Psoas muscle (tissue), 7 donors: ENCODE measurements at regions not wholly inside any gene's neighbourhood (a gene's known extent, or its start where the extent isn't known, plus 50 kb on each side); places are given as distances from the start of the nearest gene placed in this dataset.

Source experiments
- ATAC-seq, 4 donors: fragments of 200-7000 bp; cut with Tn5 transposase; one replicate each; pipeline ENCODE4 v1.9.1; 2020; ENCODE audit warnings: moderate library complexity in 3 of 4, mild to moderate bottlenecking in 2 of 4
- DNase-seq, 2 donors: peaks; one replicate each; pipeline ENCODE4 v3.0.0-alpha.2; 2020
- H3K27ac ChIP-seq: fragments of 200-600 bp; one replicate; pipeline ENCODE4 v1.8.0; 2022
- H3K27me3 ChIP-seq, 3 donors: fragments of 200-600 bp in 1 of 3; one replicate each; pipeline versions ENCODE4 v1.6.1 to v1.8.0; 2013 to 2022; ENCODE audit warnings: low read length in 2 of 3, mild to moderate bottlenecking in 2 of 3, moderate library complexity in 1 of 3; ENCODE audit not compliant: insufficient read depth in 3 of 3
- H3K36me3 ChIP-seq, 2 donors: fragments of 200-600 bp in 1 of 2; one replicate each; pipeline versions ENCODE4 v1.6.1 to v1.8.0; 2013 to 2022; ENCODE audit warnings: low read depth in 1 of 2, mild to moderate bottlenecking in 1 of 2, moderate library complexity in 1 of 2; ENCODE audit not compliant: insufficient read depth in 1 of 2
- H3K4me1 ChIP-seq: fragments of 200-600 bp; one replicate; pipeline ENCODE4 v1.8.0; 2022
- H3K4me3 ChIP-seq: fragments of 200-600 bp; one replicate; pipeline ENCODE4 v1.8.0; 2022; ENCODE audit warnings: mild to moderate bottlenecking
- H3K9me3 ChIP-seq: fragments of 200-600 bp; one replicate; pipeline ENCODE4 v1.8.0; 2022
- WGBS, 3 donors: extraction: QIAGEN DNeasy Blood & Tissue Kit; methylation state at CpG; one replicate each; pipeline versions ENCODE4 v1.1.6 to v1.1.7; 2013; 5-methylcytosine and 5-hydroxymethylcytosine counted together
- intact Hi-C, 2 donors: fragments of 100-400 bp; cut with DNase I; formaldehyde crosslinking; loops; one replicate each; pipeline versions ENCODE4 v1.11.0 to v1.14.2; 2022
- TF ChIP-seq, protein P1 (sequence below): fragments of 200-600 bp; IDR thresholded peaks from one replicate; pipeline ENCODE4 v1.8.0; 2022; ENCODE audit warnings: antibody characterized with exemption
- donor health status: healthy with polysubstance abuse.
- donor health status: DM: no; HTN: no; CAD: no; lungs with moderate emphysema.
- donor health status: Bipolar disorder and iron deficiency.
- donor health status: healthy.
- donor health status: DM: yes; HTN: yes; CAD: no.
- donor health status: DM: no; HTN: no; CAD: no.
- donor health status: DM: yes; HTN: yes; CAD: no.

DNA sequence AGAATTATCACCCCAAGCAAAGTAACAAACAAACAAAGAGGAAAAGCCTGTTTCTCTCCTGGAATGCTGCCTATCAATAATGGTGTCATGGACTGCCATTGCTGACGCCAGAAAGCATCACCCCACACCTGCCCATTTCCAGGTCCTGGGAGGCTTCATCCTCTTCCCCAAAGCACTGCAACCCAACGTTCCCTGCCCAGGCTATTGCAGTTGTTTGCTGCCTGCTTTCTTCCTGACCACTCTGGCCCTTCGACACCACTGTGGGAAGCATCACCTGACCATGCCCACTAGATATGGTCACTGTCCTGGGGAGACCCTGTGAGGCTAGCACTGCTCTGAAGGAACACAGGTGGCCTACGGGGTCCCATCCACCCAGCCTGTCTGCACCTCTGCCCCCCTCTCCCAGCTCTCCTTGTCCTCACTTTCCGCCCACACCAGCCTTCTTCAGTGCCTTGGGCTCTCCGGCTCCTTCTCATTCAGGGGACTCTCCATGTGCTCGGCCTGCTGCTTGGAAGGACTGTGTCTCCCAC, 439.6 kb downstream of the GLRX3 start:
- ATAC-seq (no peak), DNase-seq (no peak)
- Histone ChIP-seq H3K4me3 (no peak overlapping the region), H3K36me3 (no peaks in the 10 kb centered on the region), H3K9me3 (no peaks in the 10 kb centered on the region), H3K27me3 (peaks cover 0 to 5% (median 0%) of the 10 kb centered on the region in 3 donors), H3K27ac (no peak overlapping the region), H3K4me1 (no peaks in the 10 kb centered on the region)
- TF ChIP-seq, protein P1, sequence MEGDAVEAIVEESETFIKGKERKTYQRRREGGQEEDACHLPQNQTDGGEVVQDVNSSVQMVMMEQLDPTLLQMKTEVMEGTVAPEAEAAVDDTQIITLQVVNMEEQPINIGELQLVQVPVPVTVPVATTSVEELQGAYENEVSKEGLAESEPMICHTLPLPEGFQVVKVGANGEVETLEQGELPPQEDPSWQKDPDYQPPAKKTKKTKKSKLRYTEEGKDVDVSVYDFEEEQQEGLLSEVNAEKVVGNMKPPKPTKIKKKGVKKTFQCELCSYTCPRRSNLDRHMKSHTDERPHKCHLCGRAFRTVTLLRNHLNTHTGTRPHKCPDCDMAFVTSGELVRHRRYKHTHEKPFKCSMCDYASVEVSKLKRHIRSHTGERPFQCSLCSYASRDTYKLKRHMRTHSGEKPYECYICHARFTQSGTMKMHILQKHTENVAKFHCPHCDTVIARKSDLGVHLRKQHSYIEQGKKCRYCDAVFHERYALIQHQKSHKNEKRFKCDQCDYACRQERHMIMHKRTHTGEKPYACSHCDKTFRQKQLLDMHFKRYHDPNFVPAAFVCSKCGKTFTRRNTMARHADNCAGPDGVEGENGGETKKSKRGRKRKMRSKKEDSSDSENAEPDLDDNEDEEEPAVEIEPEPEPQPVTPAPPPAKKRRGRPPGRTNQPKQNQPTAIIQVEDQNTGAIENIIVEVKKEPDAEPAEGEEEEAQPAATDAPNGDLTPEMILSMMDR = no peak
- WGBS, 3 donors = 68 to 86% (median 79%) methylated on average over 7 of the region's 7 CpGs
- intact Hi-C loops = no loop called here

DNA sequence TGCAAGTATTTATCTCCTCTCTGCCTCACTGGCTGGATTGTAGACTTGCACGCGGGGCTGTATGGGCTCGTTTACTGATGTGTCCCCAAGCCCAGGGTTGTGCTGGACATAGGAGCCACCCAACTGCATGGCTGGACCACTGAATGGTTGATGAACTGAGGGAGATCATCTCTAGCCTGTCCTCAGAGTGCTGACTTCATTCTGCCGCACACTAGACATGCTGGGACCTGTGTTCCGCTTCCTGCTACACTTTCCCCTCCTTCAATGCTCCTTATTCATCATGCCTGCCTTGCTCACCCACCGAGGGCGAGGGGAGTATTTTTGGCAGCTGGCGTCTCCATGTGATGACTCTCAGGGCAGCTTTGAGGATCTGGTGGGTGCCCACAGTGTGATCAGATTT, 440.2 kb downstream of the GLRX3 start:
- ATAC-seq (no peak), DNase-seq (no peak)
- Histone ChIP-seq H3K27me3 (peaks cover 0 to 5% (median 0%) of the 10 kb centered on the region in 3 donors), H3K36me3 (no peaks in the 10 kb centered on the region), H3K27ac (no peak overlapping the region), H3K4me1 (no peaks in the 10 kb centered on the region), H3K9me3 (no peaks in the 10 kb centered on the region), H3K4me3 (no peak overlapping the region)
- WGBS, 3 donors = 59 to 71% (median 63%) methylated on average over 8 of the region's 8 CpGs
- intact Hi-C loops = no loop called here
- TF ChIP-seq, protein P1 = no peak

DNA sequence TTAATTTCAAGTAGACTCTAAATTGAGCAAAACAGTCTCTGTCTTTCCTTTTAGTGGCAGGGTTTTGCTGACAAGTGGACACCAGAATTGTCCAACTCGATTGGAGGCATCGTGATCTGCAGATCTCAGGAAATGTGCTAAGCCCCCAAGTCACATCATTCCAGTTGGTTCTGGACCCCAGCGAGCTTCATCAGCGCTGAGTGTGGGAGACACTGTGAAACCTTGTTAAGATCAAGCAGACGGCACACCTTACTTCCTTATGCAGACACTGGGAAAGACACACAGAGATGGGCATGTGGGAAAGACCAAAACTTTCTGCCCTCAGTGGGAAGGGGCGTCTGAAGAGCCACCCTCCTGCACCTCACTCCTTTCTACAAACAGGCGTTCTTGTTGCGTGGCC, 440.8 kb downstream of the GLRX3 start:
- no peak for ATAC-seq
- Histone ChIP-seq H3K4me3 (no peak overlapping the region), H3K27me3 (peaks cover 0 to 5% (median 0%) of the 10 kb centered on the region in 3 donors), H3K4me1 (no peaks in the 10 kb centered on the region), H3K9me3 (no peaks in the 10 kb centered on the region), H3K27ac (no peak overlapping the region), H3K36me3 (no peaks in the 10 kb centered on the region)
- 82 to 85% (median 83%) methylated on average over 8 of the region's 8 CpGs for WGBS, 3 donors
- intact Hi-C loops = no loop called here
- DNase-seq = no peak
- TF ChIP-seq, protein P1 = no peak

DNA sequence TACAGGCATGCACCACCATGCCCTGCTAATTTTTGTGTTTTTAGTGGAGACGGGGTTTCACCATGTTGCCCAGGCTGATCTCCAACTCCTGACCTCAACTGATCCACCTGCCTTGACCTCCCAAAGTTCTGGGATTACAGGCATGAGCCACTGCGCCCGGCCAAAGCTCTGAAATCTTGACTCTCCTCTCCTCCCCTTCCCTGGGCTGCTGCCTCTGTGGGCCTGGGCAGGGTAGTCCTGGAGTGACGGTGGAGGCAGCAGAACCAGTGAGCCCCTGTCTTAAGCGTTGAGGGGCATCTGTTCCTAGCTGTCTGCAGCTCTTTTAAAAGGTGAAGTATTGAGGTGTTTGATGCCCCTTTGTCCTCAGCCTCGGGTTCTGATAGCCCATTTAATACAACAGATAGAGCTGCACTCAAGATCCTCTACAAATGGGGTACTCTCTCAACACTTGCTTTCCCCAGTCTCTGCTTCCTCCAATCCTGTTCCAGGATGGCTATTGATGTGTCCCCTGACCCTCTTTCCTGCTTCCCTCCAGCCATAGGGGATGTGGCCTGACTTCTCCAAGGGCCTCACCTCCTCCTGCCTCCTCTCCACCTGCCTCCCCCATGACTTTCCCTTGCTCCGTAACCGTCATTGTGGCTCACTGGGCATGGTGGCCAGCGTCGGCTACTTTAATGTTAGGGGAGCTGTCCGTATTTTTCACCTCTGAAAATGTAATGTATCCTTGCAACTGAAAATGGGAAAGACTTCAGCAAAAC, 442.5 kb downstream of the GLRX3 start:
- 82 to 84% (median 82%) methylated on average over 11 of the region's 11 CpGs for WGBS, 3 donors

More for the DNA sequence above, 442.5 kb downstream of the GLRX3 start:
- Histone ChIP-seq H3K36me3 (no peaks in the 10 kb centered on the region), H3K27me3 (peaks cover 0 to 3% (median 0%) of the 10 kb centered on the region in 3 donors), H3K9me3 (no peaks in the 10 kb centered on the region), H3K4me3 (no peak overlapping the region), H3K27ac (no peak overlapping the region), H3K4me1 (no peaks in the 10 kb centered on the region)
- DNase-seq = no peak
- intact Hi-C loops = no loop called here
- TF ChIP-seq, protein P1 = no peak
- ATAC-seq = no peak
